ENCODE measurements at regions not wholly inside any gene's neighbourhood (a gene's known extent, or its start where the extent isn't known, plus 50 kb on each side); places are given as distances from the start of the nearest gene placed in this dataset.
A peak's percentile ranks its signal among the peaks of the same experiment; 100 is the strongest.
"Not testable (repeated sequence)": the region's sequence is repeated elsewhere in the genome, so short reads cannot be mapped to it uniquely, and the experiment has no call there.

DNA sequence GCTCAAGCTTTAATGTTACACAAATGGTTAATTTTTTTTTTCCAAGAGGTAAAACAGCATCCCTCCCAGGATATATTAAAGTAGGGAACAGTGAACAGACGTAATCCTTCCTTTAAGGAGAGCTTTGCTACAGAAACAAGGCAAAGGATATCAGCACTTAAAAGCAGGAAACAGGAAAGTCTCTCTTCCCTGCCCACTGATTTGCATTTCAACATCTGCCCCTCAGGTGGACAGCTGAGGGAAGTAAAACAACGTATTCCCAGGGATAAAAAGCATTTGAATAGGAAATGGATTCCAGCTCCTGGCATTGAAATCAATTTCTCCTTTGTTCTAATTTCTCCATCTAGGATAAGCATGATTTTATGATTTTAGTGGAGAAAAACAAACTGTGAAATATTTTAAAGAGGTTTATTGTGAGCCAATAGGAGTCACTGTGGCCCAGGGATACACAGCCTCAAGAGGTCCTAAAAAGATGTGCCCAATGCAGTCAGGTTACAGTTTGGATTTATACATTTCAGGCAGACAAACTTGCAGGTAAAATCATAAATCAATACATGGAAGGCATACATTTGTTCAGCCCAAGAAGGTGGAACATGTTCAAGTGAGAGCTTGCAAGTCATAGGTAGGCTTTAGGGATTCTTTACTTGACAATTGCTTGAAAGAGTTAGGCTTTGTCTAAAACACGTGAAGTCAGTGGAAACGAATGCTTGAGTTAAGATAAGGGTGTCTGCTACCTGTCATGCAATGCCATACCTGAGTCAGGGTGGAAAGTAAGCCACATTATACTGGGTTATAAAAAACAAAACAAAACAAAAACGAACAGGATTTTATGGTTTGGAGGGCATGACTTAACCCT, 286.2 kb upstream of the VWC2 start:
- no peak for DNase-seq

DNA sequence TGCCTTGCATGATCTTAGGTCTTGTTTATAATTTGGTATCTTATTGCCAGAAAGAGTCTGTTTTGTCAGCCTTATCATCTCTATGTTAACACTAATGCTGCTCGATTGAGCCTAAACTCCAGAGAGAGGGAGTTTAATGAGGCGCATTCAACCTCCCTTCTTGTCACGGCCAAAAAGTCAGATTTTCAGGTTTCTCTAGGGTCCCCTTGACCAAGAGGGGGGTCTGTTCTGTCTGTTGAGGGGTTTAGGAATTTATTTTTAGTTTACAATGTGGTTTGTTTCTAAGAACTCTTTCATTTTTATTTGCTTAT, 285.7 kb upstream of the VWC2 start:
- DNase-seq = no peak

DNA sequence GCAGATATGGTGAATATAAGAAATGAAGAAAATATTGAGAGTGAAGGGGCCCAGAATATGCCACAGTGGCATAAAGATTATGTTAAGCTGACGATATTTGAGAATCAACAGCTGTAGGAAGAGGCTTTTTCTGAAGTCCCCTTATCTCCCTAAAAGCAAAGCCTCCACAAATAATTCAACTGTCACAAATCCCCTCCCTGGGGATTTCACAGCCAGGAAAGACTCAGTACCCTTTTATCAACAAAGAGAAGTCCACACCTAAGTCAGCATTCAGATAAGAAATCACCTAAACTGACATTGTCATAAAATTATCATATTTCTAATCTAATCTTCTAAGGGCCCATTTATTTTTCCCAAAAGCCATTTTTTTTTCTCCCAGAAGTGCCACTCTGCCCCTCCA, 284.9 kb upstream of the VWC2 start:
- DNase-seq = no peak

DNA sequence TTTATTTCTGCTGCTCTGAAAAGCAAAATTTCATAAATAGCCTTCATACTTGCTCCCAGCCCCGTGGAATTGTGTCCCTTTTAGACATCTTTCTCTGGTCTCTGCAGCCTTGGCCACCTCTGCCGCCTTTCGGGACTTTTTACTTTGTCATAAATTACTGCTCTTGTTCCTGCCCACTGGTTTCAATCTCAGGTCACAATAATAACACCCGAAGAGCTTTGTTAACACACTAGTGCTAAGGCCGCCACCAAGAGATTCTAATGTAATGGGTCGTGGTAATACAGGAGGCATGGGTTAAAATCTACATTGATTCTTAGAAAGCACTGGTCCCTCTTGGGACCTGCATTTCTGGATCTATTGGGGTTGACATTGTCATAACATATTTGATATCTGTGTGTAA, 276.0 kb upstream of the VWC2 start:
- DNase-seq = no peak

DNA sequence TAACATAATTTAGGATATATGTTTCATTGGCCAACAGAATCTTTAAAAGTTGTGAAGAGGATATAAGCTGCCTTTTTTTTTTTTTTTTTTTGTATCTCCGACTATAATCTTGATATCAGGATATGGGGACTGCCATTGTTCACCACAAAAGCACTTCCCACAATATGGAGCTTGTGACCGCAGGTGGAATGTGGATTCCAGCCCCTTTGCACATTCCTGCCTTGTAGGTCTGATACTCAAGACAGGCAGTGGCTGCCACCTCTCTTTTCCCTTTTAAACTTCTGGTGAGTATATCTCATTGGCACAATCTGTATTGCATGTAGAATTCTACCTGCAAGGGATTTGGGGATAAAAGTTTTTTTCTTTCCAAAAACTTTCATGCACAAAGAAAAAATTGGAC, 272.7 kb upstream of the VWC2 start:
- no peak for DNase-seq

DNA sequence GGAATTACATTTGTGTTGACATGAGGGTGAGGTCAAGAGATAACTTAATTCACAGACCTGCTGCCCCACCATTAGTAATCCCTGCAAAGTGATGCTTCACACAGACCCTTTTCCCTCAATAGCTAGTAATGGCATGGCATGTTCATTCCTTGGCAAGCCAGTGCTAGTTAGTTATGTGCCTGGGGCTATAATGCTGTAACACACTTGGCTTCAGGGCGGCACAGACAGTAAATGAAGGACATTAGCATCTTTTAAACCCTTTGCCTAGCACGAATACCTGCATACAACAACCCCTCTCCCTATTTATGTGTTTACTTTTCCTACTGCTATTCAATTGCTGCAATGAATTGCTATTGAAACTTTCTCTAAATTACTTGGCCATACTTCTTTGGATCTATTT, 266.2 kb upstream of the VWC2 start:
- not testable (repeated sequence) for DNase-seq

DNA sequence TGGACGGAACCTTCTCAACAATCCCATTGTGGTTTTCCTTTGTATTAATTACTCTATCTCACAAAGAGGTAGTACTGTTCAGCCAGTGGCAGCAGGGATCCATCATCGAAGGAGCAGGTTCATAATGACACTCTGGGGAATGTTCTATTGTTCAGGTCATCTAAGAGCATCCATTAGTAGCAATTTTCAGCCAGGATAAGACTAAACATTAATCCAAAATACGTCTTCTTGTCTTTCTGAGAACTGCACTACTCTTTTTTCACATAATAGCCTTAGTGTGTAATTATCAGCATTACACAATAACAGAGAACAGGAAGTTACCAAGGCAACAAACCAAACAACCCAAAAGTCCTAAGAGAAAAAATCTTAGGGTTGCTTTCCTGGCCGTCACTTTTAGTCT, 259.5 kb upstream of the VWC2 start:
- peak; percentile 65 for DNase-seq

DNA sequence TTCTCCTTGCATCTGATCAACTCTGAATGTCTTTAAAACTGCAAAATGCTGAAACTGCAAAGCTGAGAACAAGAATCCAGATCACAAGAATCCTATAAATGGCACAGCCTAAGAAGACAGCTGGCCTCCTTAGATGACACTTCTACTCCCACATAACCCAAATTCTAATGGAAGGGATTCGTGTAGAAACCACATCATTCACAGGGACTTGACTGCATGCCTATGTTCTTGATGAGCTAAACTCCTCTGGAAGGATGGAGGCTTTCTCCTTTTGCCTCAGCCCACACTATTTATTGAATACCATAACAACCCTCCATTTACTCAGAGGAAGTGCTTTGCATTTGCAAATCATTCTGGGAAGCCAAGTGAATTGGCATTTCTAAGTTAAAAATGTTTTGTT, 252.5 kb upstream of the VWC2 start:
- no peak for DNase-seq

DNA sequence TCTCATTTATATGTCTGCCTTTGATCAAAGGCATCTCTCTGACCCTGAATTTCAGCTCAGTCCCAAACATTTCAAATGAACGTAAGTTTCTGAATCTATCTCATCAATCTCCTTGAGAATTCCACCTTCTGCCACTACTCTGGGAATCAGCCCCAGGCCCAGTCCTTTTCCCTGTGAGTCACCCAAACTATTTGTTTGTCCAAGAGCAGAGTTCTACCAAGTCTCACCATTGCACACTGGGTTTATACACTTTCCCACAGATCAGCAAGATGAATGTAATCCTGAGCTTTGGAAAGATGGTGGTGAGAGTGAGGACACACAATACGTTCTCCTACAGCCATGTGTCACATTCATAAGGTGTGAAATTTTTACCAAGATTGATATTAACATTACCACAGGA, 251.3 kb upstream of the VWC2 start:
- DNase-seq = no peak

DNA sequence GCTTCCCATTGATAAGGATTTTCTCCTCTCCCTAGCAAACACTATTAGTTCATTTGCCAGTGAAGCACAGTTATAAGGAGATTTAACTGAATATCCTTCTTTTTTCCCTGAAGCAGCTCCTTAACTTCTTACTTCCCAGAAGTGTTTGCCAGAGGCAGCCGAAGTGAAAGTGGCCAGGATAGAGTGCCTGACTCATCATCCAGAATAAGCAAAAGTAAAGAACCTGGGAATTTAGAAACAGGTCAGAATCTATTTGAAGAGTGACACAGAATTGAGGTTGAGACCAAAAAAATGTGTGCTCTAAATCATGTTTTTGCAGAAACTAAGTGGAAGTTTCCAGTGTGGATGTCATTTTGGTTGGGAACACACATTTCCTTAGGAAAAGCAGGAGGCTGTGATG, 249.6 kb upstream of the VWC2 start:
- DNase-seq = no peak

DNA sequence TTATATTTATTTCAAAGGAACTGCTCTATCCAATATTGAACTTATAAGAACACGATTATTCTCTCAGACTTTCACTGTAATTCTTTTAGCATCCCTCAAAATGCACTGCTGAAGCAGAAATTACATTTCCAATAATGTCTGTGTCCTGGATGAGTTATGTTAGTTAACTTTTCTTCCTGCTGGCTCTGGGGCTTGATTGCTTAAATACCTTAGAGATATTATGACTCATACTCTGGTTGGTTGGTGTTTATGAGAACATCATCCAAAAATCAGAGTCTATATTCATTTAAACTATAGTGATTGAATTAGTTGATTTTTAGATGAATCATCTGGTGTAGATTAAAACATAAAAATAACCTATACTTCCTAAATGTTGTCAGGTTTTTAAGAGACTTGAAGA, 246.3 kb upstream of the VWC2 start:
- DNase-seq = no peak

DNA sequence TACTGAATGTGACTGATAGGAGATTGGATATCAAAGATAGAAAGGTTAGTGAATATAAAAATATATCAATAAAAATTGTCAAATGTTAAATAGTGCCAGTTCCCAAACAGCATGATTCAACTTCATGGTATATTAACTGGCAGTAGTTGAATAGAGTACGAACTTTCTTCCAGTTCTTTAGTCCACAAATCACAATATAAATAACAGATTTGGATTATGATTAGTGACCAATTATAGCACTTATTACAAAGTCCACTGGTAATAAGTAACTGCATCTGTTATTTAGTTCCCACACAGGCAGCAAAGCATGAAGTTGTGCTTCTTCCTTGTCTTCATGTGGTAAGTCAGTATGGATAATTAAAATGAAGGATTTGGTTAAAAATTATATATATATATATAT, 243.0 kb upstream of the VWC2 start:
- no peak for DNase-seq

DNA sequence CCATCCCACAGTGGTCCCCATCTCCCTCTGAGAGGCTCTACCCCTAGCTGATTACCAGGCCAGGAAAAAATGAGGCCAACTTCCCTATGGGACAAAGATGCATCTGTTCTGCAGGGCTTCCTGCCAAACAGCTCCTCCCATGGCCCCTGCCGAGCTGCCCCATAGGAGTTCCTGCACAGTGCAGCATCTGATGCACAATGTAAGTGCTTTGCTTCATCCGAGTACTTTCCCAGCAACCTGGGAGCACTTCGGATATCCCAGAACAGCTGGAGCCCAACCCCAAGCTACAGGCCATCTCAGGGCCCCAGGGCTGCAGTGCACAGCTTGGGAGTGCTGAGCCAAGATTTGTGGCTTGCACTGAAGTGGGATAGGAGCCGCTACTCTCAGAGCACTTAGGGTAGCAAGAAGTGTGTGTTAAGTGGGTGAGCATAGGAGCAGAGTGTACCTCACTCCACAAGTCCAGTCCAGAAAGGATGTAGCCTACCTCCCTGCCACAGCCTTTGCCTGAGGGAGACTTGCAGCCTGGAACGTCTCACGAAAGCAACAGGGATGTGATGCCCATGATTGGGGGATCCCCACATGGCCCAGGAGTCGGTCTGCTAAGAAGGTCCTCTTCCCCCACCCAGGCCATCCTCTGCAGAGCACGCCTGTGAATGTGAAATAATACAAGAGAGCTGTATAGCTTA, 209.6 kb upstream of the VWC2 start:
- no peak for DNase-seq

DNA sequence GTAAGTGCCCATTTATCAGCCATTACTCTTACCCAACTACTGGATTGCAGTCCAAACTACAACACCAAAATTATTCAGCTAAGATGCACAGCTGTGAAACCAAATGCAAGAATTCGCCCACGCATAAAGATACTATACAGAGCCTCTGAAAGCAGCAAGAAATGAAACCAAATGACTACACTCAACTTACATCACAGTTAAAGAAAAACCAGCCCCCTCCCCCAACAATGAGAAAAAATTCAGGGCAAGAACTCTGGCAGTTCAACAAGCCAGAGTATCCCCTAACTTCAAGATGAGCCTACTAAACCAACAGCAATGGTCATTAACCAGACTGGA, 209.1 kb upstream of the VWC2 start:
- DNase-seq = no peak

DNA sequence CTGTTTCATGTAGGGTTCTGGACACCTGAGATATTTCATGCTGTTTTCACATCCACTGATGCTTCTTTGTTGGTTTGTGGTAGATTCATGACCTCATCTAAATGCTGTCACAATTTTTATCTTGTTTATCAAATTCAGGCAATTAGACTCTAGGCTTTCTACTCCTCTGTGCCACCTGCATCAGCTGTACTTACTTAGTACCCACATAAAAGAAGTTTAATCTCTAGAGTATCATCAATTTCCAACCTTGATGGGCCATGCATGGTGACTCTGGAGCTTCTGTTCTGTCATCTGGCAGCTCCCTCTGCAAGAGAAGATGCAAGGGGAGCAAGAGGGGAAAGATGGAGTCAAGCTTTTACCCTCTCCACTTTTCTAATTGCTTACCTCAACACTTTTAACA, 195.9 kb upstream of the VWC2 start:
- DNase-seq = no peak

DNA sequence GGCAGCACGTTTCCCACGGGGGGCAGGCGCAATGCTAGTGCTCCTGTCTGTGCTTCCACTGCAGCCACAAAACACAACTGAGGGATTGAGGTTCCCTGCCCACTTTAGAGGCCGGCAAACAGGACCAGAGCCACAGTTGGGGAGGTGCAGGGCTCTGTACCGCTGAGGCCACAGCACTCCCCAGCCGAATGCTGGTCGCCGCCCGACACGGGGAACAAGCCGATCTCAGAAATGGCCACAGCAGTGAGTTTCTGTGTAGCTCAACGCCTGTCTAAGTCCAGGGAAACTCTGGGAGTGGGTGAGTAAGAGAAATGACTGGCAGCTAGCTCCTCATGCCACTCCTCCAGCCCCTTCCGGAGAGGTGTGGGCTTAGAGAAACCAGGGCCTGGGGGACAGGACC, 194.0 kb upstream of the VWC2 start:
- DNase-seq = no peak

DNA sequence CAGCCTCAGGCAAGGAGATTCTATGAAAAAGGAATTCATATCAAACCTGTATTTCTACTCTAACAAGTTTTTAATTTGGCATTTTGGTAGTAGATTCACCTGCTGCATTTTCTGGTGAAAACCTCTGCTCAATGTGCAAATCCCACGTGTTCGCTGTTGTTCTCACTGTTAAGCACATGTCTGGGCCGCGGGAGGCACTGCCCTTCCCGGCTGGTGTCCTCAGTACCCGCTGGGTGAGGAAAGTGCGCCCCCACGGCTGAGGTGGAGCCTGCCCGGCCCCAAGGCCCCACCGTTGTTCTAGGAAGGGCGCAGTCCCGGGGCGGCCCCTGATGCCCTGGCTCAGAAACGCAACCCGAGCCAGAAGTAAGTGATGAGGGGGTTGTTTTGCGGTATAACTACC, 193.4 kb upstream of the VWC2 start:
- DNase-seq = no peak

DNA sequence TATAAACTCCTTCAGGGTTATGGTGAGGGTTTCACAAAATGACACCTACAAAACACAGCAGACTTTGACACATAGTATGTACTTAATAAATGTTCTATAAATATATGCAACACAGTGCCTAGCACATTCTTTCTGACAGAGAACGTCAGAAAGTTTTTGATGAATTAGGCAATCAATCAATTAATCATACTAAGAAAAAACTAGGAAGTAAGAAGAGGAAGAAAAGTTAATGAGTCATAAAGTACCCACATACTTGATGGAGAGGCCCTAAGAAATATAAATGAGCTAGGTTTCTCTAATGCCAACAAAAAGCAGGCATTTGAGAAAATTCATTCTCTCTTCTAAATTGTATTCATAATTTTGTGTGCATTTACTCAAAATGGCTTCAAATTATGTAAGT, 192.7 kb upstream of the VWC2 start:
- no peak for DNase-seq

DNA sequence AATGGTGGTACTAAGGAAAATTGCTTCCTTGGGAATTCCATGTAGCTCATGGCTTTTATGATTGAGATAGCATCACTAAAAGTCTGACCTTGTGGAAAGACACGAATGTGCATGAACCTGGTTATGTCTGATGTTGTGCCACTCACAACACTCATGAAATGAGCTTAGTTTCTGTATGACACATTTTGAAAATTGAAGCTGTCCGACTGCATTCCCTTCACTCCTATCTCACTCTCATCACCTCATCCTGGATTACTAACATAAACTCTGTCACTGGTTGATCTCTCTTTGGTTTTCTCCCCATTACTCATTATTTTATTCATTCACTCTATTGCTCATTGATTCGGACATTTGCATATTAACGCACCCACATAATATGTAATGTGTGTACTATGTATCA, 190.0 kb upstream of the VWC2 start:
- DNase-seq = no peak

DNA sequence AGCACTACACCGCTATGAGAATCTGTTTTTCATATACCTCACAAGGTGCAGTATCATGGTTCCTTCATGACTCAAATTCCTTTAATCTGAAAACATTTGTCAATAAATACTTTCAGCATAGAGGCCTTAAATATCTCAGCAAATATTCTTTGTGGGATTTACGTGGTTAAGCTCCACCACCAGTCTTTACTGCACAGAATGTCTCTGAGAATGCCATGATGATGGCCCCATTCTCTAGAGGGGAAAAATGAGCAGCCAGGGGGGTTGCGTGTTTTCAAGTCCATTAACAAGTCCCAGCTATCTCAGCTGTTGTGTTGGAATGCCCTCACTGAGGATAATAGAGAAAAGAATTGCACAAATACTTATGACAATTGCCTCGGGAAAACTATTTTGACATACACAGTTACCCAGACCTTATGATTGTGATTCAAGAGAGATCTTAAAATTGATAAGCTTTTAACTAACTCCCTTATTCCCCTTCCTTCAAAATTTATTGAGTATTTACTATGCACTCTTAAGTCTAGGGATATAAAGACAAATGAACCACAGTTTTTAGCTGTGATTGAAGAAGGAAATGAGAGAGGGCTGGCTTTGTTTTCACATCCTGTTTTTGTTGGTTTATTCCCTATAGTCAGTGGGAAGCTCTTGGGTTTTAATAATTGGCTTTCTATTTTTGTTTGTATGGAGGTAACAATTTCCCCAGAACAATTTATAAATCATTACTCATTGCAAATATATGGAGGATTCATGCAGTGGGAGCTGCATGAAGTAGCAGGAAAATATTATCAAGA, 176.5 kb upstream of the VWC2 start:
- no peak for DNase-seq

DNA sequence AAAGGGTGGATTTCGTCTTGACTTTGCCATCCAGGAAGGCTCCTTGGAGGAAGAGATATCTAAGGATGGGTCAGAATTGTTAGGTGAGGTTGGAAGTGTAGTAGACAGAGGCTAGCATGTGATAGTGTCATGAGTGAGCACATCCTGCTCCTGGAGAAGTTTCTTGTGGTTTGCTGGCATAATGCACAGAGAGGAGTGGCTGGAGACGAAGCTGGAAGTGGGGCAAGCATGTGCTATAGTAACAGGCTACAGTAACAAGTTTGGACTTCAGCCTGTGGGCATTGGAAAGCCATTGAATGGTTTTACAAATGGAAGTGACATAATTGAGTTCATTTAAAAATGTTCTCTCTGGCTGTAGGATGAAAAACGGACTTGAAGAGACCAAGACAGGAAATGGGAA, 175.6 kb upstream of the VWC2 start:
- no peak for DNase-seq

DNA sequence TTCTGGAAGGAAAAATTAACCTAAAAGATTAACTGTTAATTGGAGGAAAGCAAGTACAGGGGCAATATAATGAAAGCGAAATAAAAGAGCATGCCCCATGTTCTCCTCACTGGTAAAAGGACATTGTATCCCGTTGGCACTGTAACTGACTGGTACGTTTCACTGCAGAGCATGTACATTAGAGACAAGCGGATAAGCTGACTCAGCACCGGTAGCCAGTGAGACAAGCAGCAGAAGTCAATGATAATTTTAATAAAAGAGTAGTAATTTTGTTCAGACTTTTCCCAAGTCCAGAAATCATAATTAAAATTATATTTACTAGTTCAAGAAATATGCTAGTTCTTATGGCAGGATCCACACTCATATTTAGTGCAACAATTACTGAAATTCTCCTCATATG, 161.5 kb upstream of the VWC2 start:
- DNase-seq = no peak

DNA sequence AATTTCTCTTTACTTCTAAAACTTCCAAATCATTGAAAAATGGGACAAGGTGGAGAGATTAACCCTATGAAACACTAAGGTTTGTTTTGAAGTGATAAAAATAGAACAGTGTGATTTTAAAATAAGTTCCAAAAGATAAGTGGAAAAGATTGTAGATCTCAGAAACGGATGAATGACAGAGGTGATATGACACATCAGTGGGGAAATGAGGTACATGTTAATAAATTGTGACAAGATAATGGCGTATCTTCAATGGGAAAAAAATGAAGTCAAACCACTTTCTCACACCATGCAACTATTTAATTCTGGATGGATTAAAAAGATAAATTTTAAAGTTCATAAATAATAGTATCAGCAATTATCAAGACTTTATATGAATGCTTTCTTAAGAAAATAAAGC, 159.7 kb upstream of the VWC2 start:
- no peak for DNase-seq

DNA sequence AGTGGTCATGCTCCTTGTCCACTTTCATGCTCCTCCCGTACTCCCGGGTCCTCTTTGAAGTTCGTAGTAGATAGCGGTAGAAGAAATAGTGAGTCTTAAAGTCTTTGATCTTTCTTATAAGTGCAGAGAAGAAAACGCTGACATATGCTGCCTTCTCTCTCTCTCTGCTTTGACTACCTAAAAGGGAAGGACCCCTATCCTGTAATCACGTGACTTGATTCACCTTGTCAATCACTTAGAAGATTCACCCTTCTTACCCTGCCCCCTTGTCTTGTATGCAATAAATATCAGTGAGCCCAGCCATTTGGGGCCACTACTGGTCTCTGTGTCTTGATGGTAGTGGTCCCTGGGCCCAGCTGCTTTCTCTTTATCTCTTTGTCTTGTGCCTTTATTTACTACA, 158.5 kb upstream of the VWC2 start:
- DNase-seq = not testable (repeated sequence)
